ENCODE measurements at regions not wholly inside any gene's neighbourhood (a gene's known extent, or its start where the extent isn't known, plus 50 kb on each side); places are given as distances from the start of the nearest gene placed in this dataset.

GRCh38 chr11:121946514-121946913, 169.5 kb downstream of the BLID start:
- Histone ChIP-seq H3K36me3 (replicated peaks in 1 of 2; ENCODE audit: control insufficient read depth in 1 of 2, insufficient read depth in 2 of 2, low read length in 1 of 2) (no peaks in the 10 kb centered on the region), H3K4me2 (no peak overlapping the region), H2AFZ (ENCODE audit: low read depth) (no peak overlapping the region), H3K4me1 (ENCODE audit: control insufficient read depth in 1 of 2, insufficient read depth in 2 of 2, low read depth in 1 of 2, low read length in 1 of 2) (no peaks in the 10 kb centered on the region), H3K79me2 (ENCODE audit: insufficient read depth) (no peaks in the 10 kb centered on the region), H3F3A (replicated peaks; ENCODE audit: insufficient read depth) (no peaks in the 10 kb centered on the region), H3K27ac (ENCODE audit: low read depth in 2 of 2, low read length in 1 of 2) (no peak overlapping the region), H3K9me3 (no peaks in the 10 kb centered on the region), H3K9me2 (no peaks in the 10 kb centered on the region), H3K4me3 (ENCODE audit: low read depth in 2 of 2, low read length in 1 of 2) (no peak overlapping the region), H3K9ac (no peak overlapping the region), H3K27me3 (ENCODE audit: insufficient read depth) (no peaks in the 10 kb centered on the region), H4K20me1 (ENCODE audit: insufficient read depth) (no peaks in the 10 kb centered on the region)
- ChIA-PET CTCF (no interaction called here), POLR2A (no interaction called here)
- no peak for DNase-seq
- TF ChIP-seq ZBTB33 (IDR thresholded peaks at IDR 0.05; ENCODE audit: borderline replicate concordance, low read depth) (no peak), SMC3 (IDR thresholded peaks at IDR 0.05; ENCODE audit: low read depth, low read length) (no peak), RFX5 (IDR thresholded peaks at IDR 0.05; ENCODE audit: low read length) (no peak), FOSL2 (IDR thresholded peaks at IDR 0.05; ENCODE audit: borderline replicate concordance, low read depth) (no peak), NRF1 (IDR thresholded peaks at IDR 0.05; ENCODE audit: low read depth, low read length) (no peak), NFIC (IDR thresholded peaks at IDR 0.05; ENCODE audit: borderline replicate concordance) (no peak), MXI1 (IDR thresholded peaks at IDR 0.05; ENCODE audit: low read depth, low read length) (no peak), SIN3A (IDR thresholded peaks at IDR 0.05; ENCODE audit: borderline replicate concordance, low read depth, low read length) (no peak), EZH2phosphoT487 (IDR thresholded peaks at IDR 0.05; ENCODE audit: borderline replicate concordance, low read depth) (no peak), ELF1 (IDR thresholded peaks at IDR 0.05) (no peak), RXRA (IDR thresholded peaks at IDR 0.05; ENCODE audit: borderline replicate concordance, low read depth) (no peak), GABPA (IDR thresholded peaks at IDR 0.05; ENCODE audit: low read depth) (no peak), TCF12 (IDR thresholded peaks at IDR 0.05) (no peak), POLR2AphosphoS5 (IDR thresholded peaks at IDR 0.05; ENCODE audit: low read depth, low read length) (no peak)
- TF ChIP-seq, protein P1, sequence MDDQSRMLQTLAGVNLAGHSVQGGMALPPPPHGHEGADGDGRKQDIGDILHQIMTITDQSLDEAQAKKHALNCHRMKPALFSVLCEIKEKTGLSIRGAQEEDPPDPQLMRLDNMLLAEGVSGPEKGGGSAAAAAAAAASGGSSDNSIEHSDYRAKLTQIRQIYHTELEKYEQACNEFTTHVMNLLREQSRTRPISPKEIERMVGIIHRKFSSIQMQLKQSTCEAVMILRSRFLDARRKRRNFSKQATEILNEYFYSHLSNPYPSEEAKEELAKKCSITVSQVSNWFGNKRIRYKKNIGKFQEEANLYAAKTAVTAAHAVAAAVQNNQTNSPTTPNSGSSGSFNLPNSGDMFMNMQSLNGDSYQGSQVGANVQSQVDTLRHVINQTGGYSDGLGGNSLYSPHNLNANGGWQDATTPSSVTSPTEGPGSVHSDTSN (IDR thresholded peaks at IDR 0.05) = no peak
- TF ChIP-seq, protein P2, sequence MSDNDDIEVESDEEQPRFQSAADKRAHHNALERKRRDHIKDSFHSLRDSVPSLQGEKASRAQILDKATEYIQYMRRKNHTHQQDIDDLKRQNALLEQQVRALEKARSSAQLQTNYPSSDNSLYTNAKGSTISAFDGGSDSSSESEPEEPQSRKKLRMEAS (IDR thresholded peaks at IDR 0.05; ENCODE audit: low read depth) = no peak
- 91% methylated on average over 3 of the region's 3 CpGs for WGBS (ENCODE audit: low lambda C conversion rate)

GRCh38 chr11:121944556-121945230, 171.3 kb downstream of the BLID start:
- no peak for DNase-seq
- no peak overlapping the region for H3K9ac ChIP-seq

More at GRCh38 chr11:121944556-121945230, 171.3 kb downstream of the BLID start:
- no peaks in the 10 kb centered on the region for H3K9me3 ChIP-seq
- H3K27me3 ChIP-seq (ENCODE audit: insufficient read depth) = no peaks in the 10 kb centered on the region
- H3F3A ChIP-seq (replicated peaks; ENCODE audit: insufficient read depth) = no peaks in the 10 kb centered on the region
- no peak overlapping the region for H3K4me2 ChIP-seq
- no peaks in the 10 kb centered on the region for H3K9me2 ChIP-seq
- H3K27ac ChIP-seq (ENCODE audit: low read depth in 2 of 2, low read length in 1 of 2) = no peak overlapping the region
- H4K20me1 ChIP-seq (ENCODE audit: insufficient read depth) = no peaks in the 10 kb centered on the region
- H3K36me3 ChIP-seq (replicated peaks in 1 of 2; ENCODE audit: control insufficient read depth in 1 of 2, insufficient read depth in 2 of 2, low read length in 1 of 2) = no peaks in the 10 kb centered on the region
- ChIA-PET POLR2A (no interaction called here), CTCF (no interaction called here)
- no peaks in the 10 kb centered on the region for H3K4me1 ChIP-seq (ENCODE audit: control insufficient read depth in 1 of 2, insufficient read depth in 2 of 2, low read depth in 1 of 2, low read length in 1 of 2)
- WGBS (ENCODE audit: low lambda C conversion rate) = 10% methylated on average over 4 of the region's 4 CpGs
- no peak overlapping the region for H3K4me3 ChIP-seq (ENCODE audit: low read depth in 2 of 2, low read length in 1 of 2)
- H2AFZ ChIP-seq (ENCODE audit: low read depth) = no peak overlapping the region
- no peak for TF ChIP-seq TCF12 (IDR thresholded peaks at IDR 0.05)
- TF ChIP-seq MXI1 (IDR thresholded peaks at IDR 0.05; ENCODE audit: low read depth, low read length) = no peak
- TF ChIP-seq CTCF (IDR thresholded peaks at IDR 0.05) = no peak
- TF ChIP-seq FOXM1 (IDR thresholded peaks at IDR 0.05; ENCODE audit: low read depth) = no peak
- H3K79me2 ChIP-seq (ENCODE audit: insufficient read depth) = no peaks in the 10 kb centered on the region
